ENCODE measurements at regions not wholly inside any gene's neighbourhood (a gene's known extent, or its start where the extent isn't known, plus 50 kb on each side); places are given as distances from the start of the nearest gene placed in this dataset.

DNA sequence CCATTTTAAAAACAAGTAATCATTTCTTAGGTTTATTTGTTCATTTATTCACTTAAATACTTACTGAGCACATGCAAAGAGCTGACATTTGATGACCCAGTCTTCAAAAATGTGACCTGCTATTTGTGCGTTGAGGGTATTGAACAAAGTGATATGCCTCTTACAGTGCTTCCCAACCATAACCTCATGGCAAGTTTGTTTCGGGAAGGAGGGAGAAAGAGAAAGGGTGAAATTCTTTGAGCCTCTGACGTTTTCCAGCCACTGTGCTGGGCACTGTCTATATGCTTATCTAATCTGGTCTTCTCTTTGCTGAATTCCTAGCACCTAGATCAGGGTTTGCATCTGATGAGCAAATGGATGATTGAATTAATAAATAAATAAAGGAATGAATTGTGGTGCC lies 479.1 kb downstream of the HAPSTR1 start:
- no peak for TF ChIP-seq POLR2AphosphoS5 (IDR thresholded peaks at IDR 0.05; ENCODE audit: low read depth, low read length)
- TF ChIP-seq SPI1 (IDR thresholded peaks at IDR 0.05; ENCODE audit: low read depth, low read length): no peak
- no peak for TF ChIP-seq POU2F2 (IDR thresholded peaks at IDR 0.05; ENCODE audit: low read depth, low read length)
- no peak for TF ChIP-seq POLR2A (IDR thresholded peaks at IDR 0.05; ENCODE audit: low read depth, low read length)
- no peak for TF ChIP-seq TAF1 (IDR thresholded peaks at IDR 0.05; ENCODE audit: low read depth, low read length)
- TF ChIP-seq PAX5 (IDR thresholded peaks at IDR 0.05; ENCODE audit: insufficient read depth, low read length, severe bottlenecking): no peak

Data from GM12891 (cell line).